H9 (cell line): ENCODE measurements at regions not wholly inside any gene's neighbourhood (a gene's known extent, or its start where the extent isn't known, plus 50 kb on each side); places are given as distances from the start of the nearest gene placed in this dataset.

Experiments used
- DNase-seq: peaks from one replicate; pipeline ENCODE4 v3.0.0-alpha.2; 2017
- H2AFZ ChIP-seq: one replicate; pipeline ENCODE4 v1.6.1; 2013; ENCODE audit warnings: mild to moderate bottlenecking, low read length, control low read depth, moderate library complexity
- H2AK5ac ChIP-seq: 2 replicates; pipeline ENCODE4 v1.6.1; 2013; ENCODE audit warnings: low read length, control low read depth, mixed read lengths; ENCODE audit not compliant: insufficient read length
- H2BK120ac ChIP-seq: one replicate; pipeline ENCODE4 v1.6.1; 2013; ENCODE audit warnings: low read depth, mild to moderate bottlenecking, low read length, control low read depth, inconsistent platforms; ENCODE audit not compliant: poor library complexity, severe bottlenecking
- H2BK12ac ChIP-seq: 2 replicates; pipeline ENCODE4 v1.6.1; 2013; ENCODE audit warnings: low read length, control low read depth, mixed read lengths, low read depth; ENCODE audit not compliant: insufficient read length
- H2BK15ac ChIP-seq: 2 replicates; pipeline ENCODE4 v1.6.1; 2013; ENCODE audit warnings: low read depth, low read length, control low read depth
- H2BK20ac ChIP-seq: one replicate; pipeline ENCODE4 v1.6.1; 2013; ENCODE audit warnings: low read depth, mild to moderate bottlenecking, low read length, control low read depth, inconsistent platforms; ENCODE audit not compliant: poor library complexity, severe bottlenecking
- H2BK5ac ChIP-seq: 2 replicates; pipeline ENCODE4 v1.6.1; 2013; ENCODE audit warnings: low read length, control low read depth, mixed read lengths; ENCODE audit not compliant: insufficient read length
- H3K14ac ChIP-seq: 2 replicates; pipeline ENCODE4 v1.6.1; 2013; ENCODE audit warnings: low read length, control low read depth; ENCODE audit not compliant: insufficient read depth
- H3K18ac ChIP-seq: 2 replicates; pipeline ENCODE4 v1.6.1; 2013; ENCODE audit warnings: low read depth, mild to moderate bottlenecking, mixed read lengths, low read length, control low read depth; ENCODE audit not compliant: insufficient read length
- H3K23ac ChIP-seq: 2 replicates; pipeline ENCODE4 v1.6.1; 2013; ENCODE audit warnings: low read length, control low read depth, mixed read lengths, low read depth; ENCODE audit not compliant: insufficient read length
- H3K23me2 ChIP-seq: 2 replicates; pipeline ENCODE4 v1.6.1; 2013; ENCODE audit warnings: low read depth, mild to moderate bottlenecking, mixed read lengths, low read length, control low read depth; ENCODE audit not compliant: insufficient read length, poor library complexity, severe bottlenecking
- H3K27ac ChIP-seq: 2 replicates; pipeline ENCODE4 v1.5.1; 2013; ENCODE audit warnings: low read length, control low read depth, mixed read lengths, low read depth; ENCODE audit not compliant: insufficient read length
- H3K27me3 ChIP-seq: 2 replicates; pipeline ENCODE4 v1.6.1; 2013; ENCODE audit warnings: low read length, control low read depth, inconsistent platforms; ENCODE audit not compliant: insufficient read depth
- H3K4ac ChIP-seq: 2 replicates; pipeline ENCODE4 v1.6.1; 2013; ENCODE audit warnings: low read depth, mild to moderate bottlenecking, control low read depth, inconsistent platforms, low read length, moderate library complexity
- H3K4me1 ChIP-seq: 2 replicates; pipeline ENCODE4 v1.6.1; 2013; ENCODE audit warnings: low read length, control low read depth, inconsistent platforms; ENCODE audit not compliant: insufficient read depth
- H3K4me2 ChIP-seq: 2 replicates; pipeline ENCODE4 v1.6.1; 2013; ENCODE audit warnings: low read length, control low read depth, mixed read lengths; ENCODE audit not compliant: insufficient read length, insufficient read depth
- H3K56ac ChIP-seq: 2 replicates; pipeline ENCODE4 v1.6.1; 2013; ENCODE audit warnings: low read depth, mild to moderate bottlenecking, mixed read lengths, low read length, control low read depth; ENCODE audit not compliant: insufficient read length
- H3K79me1 ChIP-seq: 2 replicates; pipeline ENCODE4 v1.6.1; 2013; ENCODE audit warnings: low read depth, mild to moderate bottlenecking, moderate library complexity, low read length, control low read depth, inconsistent platforms; ENCODE audit not compliant: insufficient read depth, poor library complexity, severe bottlenecking
- H3K79me2 ChIP-seq: 2 replicates; pipeline ENCODE4 v1.6.1; 2013; ENCODE audit warnings: low read length, control low read depth, inconsistent platforms; ENCODE audit not compliant: insufficient read depth
- H3K9ac ChIP-seq: 2 replicates; pipeline ENCODE4 v1.6.1; 2013; ENCODE audit warnings: low read length, control low read depth, mixed read lengths; ENCODE audit not compliant: insufficient read length; ENCODE audit errors: extremely low read depth
- H3K9me3 ChIP-seq: one replicate; pipeline ENCODE4 v1.6.1; 2013; ENCODE audit warnings: low read depth, low read length, inconsistent platforms; ENCODE audit not compliant: control insufficient read depth
- H3T11ph ChIP-seq: one replicate; pipeline ENCODE4 v1.6.1; 2013; ENCODE audit warnings: mild to moderate bottlenecking, low read length, control low read depth, inconsistent platforms
- H4K20me1 ChIP-seq: one replicate; pipeline ENCODE4 v1.6.1; 2013; ENCODE audit not compliant: control insufficient read depth, insufficient read length, insufficient read depth
- H4K5ac ChIP-seq: 2 replicates; pipeline ENCODE4 v1.6.1; 2013; ENCODE audit warnings: low read depth, mild to moderate bottlenecking, mixed read lengths, low read length, control low read depth; ENCODE audit not compliant: insufficient read length
- H4K8ac ChIP-seq: replicated peaks from 2 replicates; pipeline ENCODE4 v1.6.1; 2013; ENCODE audit warnings: low read length, control low read depth, mixed read lengths, low read depth; ENCODE audit not compliant: insufficient read length
- H4K91ac ChIP-seq: 2 replicates; pipeline ENCODE4 v1.6.1; 2013; ENCODE audit warnings: low read depth, mild to moderate bottlenecking, moderate library complexity, mixed read lengths, low read length, control low read depth; ENCODE audit not compliant: insufficient read length
- H3K27ac Mint-ChIP-seq, 3 experiments: 2 replicates in 2 of 3; 3 replicates in 1 of 3; pipeline ENCODE4 v1.8.0; 2020 to 2021; ENCODE audit warnings: mixed read lengths in 3 of 3, mild to moderate bottlenecking in 1 of 3, moderate library complexity in 1 of 3
- H3K27me3 Mint-ChIP-seq: 2 replicates; pipeline ENCODE4 v1.8.0; 2021; ENCODE audit warnings: low read depth, mild to moderate bottlenecking, moderate library complexity, mixed read lengths
- H3K36me3 Mint-ChIP-seq, 3 experiments: 2 replicates in 2 of 3; 3 replicates in 1 of 3; pipeline ENCODE4 v1.8.0; 2020 to 2021; ENCODE audit warnings: low read depth in 3 of 3, mixed read lengths in 3 of 3; ENCODE audit not compliant: insufficient read depth in 1 of 3
- H3K4me1 Mint-ChIP-seq, 2 experiments: 2 replicates each; pipeline ENCODE4 v1.8.0; 2020; ENCODE audit warnings: mixed read lengths in 2 of 2
- H3K4me3 Mint-ChIP-seq, 2 experiments: 2 replicates in 1 of 2; 3 replicates in 1 of 2; pipeline ENCODE4 v1.8.0; 2020 to 2021; ENCODE audit warnings: mild to moderate bottlenecking in 2 of 2, mixed read lengths in 2 of 2, moderate library complexity in 1 of 2
- H3K9me3 Mint-ChIP-seq, 2 experiments: 2 replicates in 1 of 2; 3 replicates in 1 of 2; pipeline ENCODE4 v1.8.0; 2020; ENCODE audit warnings: mild to moderate bottlenecking in 2 of 2, mixed read lengths in 2 of 2, moderate library complexity in 1 of 2
- whole genome bisulfite sequencing: extraction: QIAGEN DNeasy Blood & Tissue Kit; methylation state at CpG from one replicate; pipeline ENCODE4 v1.1.7; 2013; ENCODE audit warnings: missing lambda C conversion rate, low lambda C conversion rate, mixed read lengths; ENCODE audit not compliant: insufficient read length; ENCODE audit errors: extremely low coverage; 5-methylcytosine and 5-hydroxymethylcytosine counted together
- TF ChIP-seq, protein P1 (sequence below): fragments of 200-600 bp; sonication (generic); conservative IDR thresholded peaks from 3 replicates; pipeline ENCODE4 v1.8.0; 2021; ENCODE audit warnings: antibody characterized with exemption, mild to moderate bottlenecking

DNA sequence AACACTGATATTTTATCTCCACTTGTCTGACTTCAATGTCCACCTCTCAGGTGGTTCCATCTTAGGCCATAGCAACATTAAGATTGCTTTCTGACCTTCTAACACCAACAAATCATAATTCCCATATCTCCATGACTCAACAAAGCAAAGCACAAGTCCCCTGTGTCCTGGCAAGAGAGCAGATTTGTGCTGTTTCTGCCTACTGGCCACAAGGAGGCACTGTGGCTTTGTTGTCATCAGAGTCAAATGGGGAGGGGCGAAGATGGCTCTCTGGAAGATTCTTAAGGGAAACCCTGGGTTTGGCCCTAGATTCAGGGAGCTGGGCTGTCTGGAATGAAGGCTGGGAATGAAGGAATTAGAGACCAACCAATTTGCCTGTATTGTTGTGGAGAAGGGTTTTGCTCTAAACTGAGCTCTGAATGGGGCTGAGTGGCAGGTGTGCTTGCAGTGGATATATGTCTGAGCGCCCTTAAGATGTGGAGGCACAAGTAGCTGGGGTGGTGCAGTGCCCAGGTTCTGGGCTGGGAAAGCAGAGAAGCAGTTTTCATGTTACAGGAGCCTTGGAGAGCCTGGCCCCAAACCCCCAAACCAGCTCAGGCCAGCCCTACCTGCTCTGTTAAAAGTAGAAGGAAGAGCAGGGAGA lies 154.8 kb upstream of the PRSS58 start:
- H3K56ac ChIP-seq = no peak overlapping the region
- TF ChIP-seq, protein P1, sequence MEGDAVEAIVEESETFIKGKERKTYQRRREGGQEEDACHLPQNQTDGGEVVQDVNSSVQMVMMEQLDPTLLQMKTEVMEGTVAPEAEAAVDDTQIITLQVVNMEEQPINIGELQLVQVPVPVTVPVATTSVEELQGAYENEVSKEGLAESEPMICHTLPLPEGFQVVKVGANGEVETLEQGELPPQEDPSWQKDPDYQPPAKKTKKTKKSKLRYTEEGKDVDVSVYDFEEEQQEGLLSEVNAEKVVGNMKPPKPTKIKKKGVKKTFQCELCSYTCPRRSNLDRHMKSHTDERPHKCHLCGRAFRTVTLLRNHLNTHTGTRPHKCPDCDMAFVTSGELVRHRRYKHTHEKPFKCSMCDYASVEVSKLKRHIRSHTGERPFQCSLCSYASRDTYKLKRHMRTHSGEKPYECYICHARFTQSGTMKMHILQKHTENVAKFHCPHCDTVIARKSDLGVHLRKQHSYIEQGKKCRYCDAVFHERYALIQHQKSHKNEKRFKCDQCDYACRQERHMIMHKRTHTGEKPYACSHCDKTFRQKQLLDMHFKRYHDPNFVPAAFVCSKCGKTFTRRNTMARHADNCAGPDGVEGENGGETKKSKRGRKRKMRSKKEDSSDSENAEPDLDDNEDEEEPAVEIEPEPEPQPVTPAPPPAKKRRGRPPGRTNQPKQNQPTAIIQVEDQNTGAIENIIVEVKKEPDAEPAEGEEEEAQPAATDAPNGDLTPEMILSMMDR = peak; percentile 87
- no peaks in the 10 kb centered on the region for H3K36me3 Mint-ChIP-seq
- peaks cover 11 to 13% of the 10 kb centered on the region in 2 experiments for H3K4me1 Mint-ChIP-seq
- H3K9me3 ChIP-seq = no peaks in the 10 kb centered on the region
- H3K4ac ChIP-seq = no peak overlapping the region
- H3K27ac ChIP-seq = no peak overlapping the region
- no peak overlapping the region for H3K4me2 ChIP-seq
- H3K4me3 Mint-ChIP-seq = no peak overlapping the region
- no peak overlapping the region for H4K5ac ChIP-seq
- H2BK5ac ChIP-seq = no peak overlapping the region
- no peaks in the 10 kb centered on the region for H3K9me3 Mint-ChIP-seq
- H3K4me1 ChIP-seq = no peaks in the 10 kb centered on the region
- H4K91ac ChIP-seq = no peak overlapping the region
- no peaks in the 10 kb centered on the region; the same call in 1 of the 2 replicates for H3K27me3 Mint-ChIP-seq
- H3K79me2 ChIP-seq = no peaks in the 10 kb centered on the region
- H3T11ph ChIP-seq = no peak overlapping the region
- no peak overlapping the region for H3K18ac ChIP-seq
- peak; percentile 66 for DNase-seq
- H2BK15ac ChIP-seq = no peak overlapping the region
- H4K8ac ChIP-seq = no peak overlapping the region
- WGBS = no CpG with 5 or more reads among the region's 2 CpGs
- no peak overlapping the region for H2AK5ac ChIP-seq
- no peaks in the 10 kb centered on the region for H3K79me1 ChIP-seq
- H3K27ac Mint-ChIP-seq = no peak overlapping the region
- no peak overlapping the region for H3K23ac ChIP-seq
- H3K23me2 ChIP-seq = no peaks in the 10 kb centered on the region
- no peak overlapping the region for H3K9ac ChIP-seq
- H3K27me3 ChIP-seq = no peaks in the 10 kb centered on the region
- H2AFZ ChIP-seq = no peak overlapping the region
- no peak overlapping the region for H2BK20ac ChIP-seq
- H2BK12ac ChIP-seq = no peak overlapping the region
- no peak overlapping the region for H3K14ac ChIP-seq
- H4K20me1 ChIP-seq = no peaks in the 10 kb centered on the region
- no peak overlapping the region for H2BK120ac ChIP-seq
